ENCODE measurements at regions not wholly inside any gene's neighbourhood (a gene's known extent, or its start where the extent isn't known, plus 50 kb on each side); places are given as distances from the start of the nearest gene placed in this dataset.
A peak's percentile ranks its signal among the peaks of the same experiment; 100 is the strongest.
"Not testable (repeated sequence)": the region's sequence is repeated elsewhere in the genome, so short reads cannot be mapped to it uniquely, and the experiment has no call there.

DNA sequence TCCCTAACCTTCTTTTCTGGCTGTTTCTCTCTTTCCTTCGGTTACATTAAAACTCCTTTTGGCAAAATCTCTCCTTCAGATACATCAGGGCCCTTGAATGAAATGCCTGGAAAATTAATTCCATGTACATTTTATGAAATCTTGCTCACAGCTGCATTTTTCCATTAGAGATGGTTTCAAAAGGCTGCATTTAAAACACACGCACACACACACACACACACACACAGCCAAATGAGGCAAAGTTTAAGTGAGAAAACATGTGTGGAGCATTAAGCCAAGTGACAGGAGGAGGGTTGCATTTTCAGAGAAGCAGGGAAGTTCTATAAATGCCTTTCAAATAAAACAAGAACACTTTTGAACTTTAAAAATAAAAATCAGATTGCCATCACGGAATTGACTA, 216.4 kb downstream of the LRIG3 start:
- H3K36me3 ChIP-seq (replicated peaks): no peaks in the 10 kb centered on the region
- H3K27me3 ChIP-seq (replicated peaks): no peaks in the 10 kb centered on the region
- DNase-seq: no peak
- no peak overlapping the region for H3K27ac ChIP-seq
- H3K4me3 ChIP-seq (ENCODE audit: low read depth, low read length): no peak overlapping the region
- TF ChIP-seq CTCF (IDR thresholded peaks at IDR 0.05; ENCODE audit: low read depth, low read length, missing control alignments): no peak
- in situ Hi-C loops (cut with HindIII; ENCODE audit: low pct_ligation_motif_present, low sequenced_read_pairs): no loop called here

DNA sequence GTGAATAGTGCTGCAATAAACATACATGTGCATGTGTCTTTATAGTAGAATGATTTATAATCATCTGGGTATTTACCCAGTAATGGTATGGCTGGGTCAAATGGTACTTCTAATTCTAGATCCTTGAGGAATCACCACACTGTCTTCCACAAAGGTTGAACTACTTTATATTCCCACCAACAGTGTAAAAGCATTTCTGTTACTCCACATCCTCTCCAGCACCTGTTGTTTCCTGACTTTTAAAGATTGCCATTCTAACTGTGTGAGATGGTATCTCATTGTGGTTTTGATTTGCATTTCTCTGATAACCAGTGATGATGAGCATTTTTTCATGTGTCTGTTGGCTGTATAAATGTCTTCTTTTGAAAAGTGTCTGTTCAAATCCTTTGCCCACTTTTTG, 215.5 kb downstream of the LRIG3 start:
- DNase-seq; H3K4me3 ChIP-seq (ENCODE audit: low read depth, low read length); H3K36me3 ChIP-seq (replicated peaks); in situ Hi-C loops (cut with HindIII; ENCODE audit: low pct_ligation_motif_present, low sequenced_read_pairs); H3K27me3 ChIP-seq (replicated peaks); H3K27ac ChIP-seq: not testable (repeated sequence)

- no peak for DNase-seq
- Histone ChIP-seq H3K4me3 (ENCODE audit: low read depth, low read length) (no peak overlapping the region), H3K36me3 (replicated peaks) (no peaks in the 10 kb centered on the region), H3K27ac (no peak overlapping the region), H3K27me3 (replicated peaks) (no peaks in the 10 kb centered on the region)
- TF ChIP-seq CTCF (IDR thresholded peaks at IDR 0.05; ENCODE audit: low read depth, low read length, missing control alignments): no peak
- in situ Hi-C loops (cut with HindIII; ENCODE audit: low pct_ligation_motif_present, low sequenced_read_pairs): no loop called here
These were observed 209.4 kb downstream of the LRIG3 start for GRCh38 chr12:58710901-58711300.

DNA sequence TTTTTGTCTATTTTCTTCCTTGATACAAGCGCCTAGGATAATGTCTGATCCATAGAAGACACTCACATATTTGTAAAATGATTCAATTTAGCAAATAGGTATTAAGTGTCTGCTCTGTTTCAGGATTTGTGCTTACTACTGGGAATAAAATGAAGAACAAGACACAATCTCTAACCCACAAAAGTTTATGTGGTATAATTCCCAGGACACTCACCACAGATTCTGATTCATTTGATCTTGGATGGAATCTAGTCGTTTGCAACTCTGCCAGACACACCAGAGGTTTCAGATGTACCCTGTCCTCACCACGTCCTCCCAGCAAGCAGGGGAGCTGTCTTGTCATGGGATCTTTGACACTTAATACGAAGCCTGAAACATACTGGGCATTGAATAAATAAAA, 208.3 kb downstream of the LRIG3 start:
- H3K27ac ChIP-seq: peak overlapping the region; percentile 43

DNA sequence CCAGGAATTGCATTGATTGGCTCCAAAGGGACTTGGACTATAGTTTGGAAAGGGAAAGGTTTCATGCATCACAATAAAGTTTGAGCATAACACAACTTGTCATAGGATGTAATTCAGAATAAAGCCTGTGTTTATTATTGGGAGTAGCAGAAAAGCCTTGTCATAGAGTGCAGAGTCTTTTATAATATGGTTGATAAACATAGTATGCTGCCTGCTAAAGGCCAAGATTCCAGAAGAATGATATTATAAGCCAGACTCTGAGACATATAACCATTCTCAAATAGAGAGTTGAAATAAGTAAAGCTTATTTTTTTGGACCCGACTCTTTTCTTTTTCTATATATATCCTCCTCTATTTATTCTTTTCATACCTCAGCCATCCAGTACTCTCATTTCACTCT, 207.3 kb downstream of the LRIG3 start:
- no peak for TF ChIP-seq CTCF (IDR thresholded peaks at IDR 0.05; ENCODE audit: low read depth, low read length, missing control alignments)
- Histone ChIP-seq H3K27ac (no peak overlapping the region), H3K36me3 (replicated peaks) (no peaks in the 10 kb centered on the region), H3K27me3 (replicated peaks) (no peaks in the 10 kb centered on the region), H3K4me3 (ENCODE audit: low read depth, low read length) (no peak overlapping the region)
- in situ Hi-C loops (cut with HindIII; ENCODE audit: low pct_ligation_motif_present, low sequenced_read_pairs): no loop called here
- no peak for DNase-seq

More for the DNA sequence above, 208.3 kb downstream of the LRIG3 start:
- no peak for TF ChIP-seq CTCF (IDR thresholded peaks at IDR 0.05; ENCODE audit: low read depth, low read length, missing control alignments)
- Histone ChIP-seq H3K27me3 (replicated peaks) (no peaks in the 10 kb centered on the region), H3K36me3 (replicated peaks) (no peaks in the 10 kb centered on the region), H3K4me3 (ENCODE audit: low read depth, low read length) (no peak overlapping the region)
- in situ Hi-C loops (cut with HindIII; ENCODE audit: low pct_ligation_motif_present, low sequenced_read_pairs): no loop called here
- peak; percentile 68 for DNase-seq

GRCh38 chr12:58719161-58719560, 201.1 kb downstream of the LRIG3 start:
- TF ChIP-seq CTCF (IDR thresholded peaks at IDR 0.05; ENCODE audit: low read depth, low read length, missing control alignments): no peak
- no peak overlapping the region for H3K4me3 ChIP-seq (ENCODE audit: low read depth, low read length)
- H3K27ac ChIP-seq: no peak overlapping the region
- H3K36me3 ChIP-seq (replicated peaks): no peaks in the 10 kb centered on the region
- no peaks in the 10 kb centered on the region for H3K27me3 ChIP-seq (replicated peaks)
- in situ Hi-C loops (cut with HindIII; ENCODE audit: low pct_ligation_motif_present, low sequenced_read_pairs): no loop called here
- DNase-seq: no peak
